ENCODE measurements at regions not wholly inside any gene's neighbourhood (a gene's known extent, or its start where the extent isn't known, plus 50 kb on each side); places are given as distances from the start of the nearest gene placed in this dataset.
"Not testable (repeated sequence)": the region's sequence is repeated elsewhere in the genome, so short reads cannot be mapped to it uniquely, and the experiment has no call there.

DNA sequence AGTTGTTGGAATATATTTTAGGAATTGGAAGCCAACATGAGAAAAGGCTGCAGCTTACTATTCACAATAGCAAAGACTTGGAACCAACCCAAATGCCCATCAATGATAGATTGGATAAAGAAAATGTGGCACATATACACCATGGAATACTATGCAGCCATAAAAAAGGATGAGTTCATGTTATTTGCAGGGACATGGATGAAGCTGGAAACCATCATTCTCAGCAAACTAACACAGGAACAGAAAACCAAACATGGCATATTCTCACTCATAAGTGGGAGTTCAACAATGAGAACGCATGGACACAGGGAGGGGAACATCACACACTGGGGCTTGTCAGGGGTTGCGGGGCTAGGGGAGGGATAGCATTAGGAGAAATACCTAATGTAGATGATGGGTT lies 192.1 kb upstream of the ANK3 start:
- DNase-seq; ATAC-seq (ENCODE audit: poor library complexity); intact Hi-C loops (cut with DNase I): not testable (repeated sequence)

GRCh38 chr10:60578217-60578616 lies 188.5 kb upstream of the ANK3 start:
- intact Hi-C loops (cut with DNase I), result no loop called here
- DNase-seq (no peak), ATAC-seq (ENCODE audit: poor library complexity) (no peak)

DNA sequence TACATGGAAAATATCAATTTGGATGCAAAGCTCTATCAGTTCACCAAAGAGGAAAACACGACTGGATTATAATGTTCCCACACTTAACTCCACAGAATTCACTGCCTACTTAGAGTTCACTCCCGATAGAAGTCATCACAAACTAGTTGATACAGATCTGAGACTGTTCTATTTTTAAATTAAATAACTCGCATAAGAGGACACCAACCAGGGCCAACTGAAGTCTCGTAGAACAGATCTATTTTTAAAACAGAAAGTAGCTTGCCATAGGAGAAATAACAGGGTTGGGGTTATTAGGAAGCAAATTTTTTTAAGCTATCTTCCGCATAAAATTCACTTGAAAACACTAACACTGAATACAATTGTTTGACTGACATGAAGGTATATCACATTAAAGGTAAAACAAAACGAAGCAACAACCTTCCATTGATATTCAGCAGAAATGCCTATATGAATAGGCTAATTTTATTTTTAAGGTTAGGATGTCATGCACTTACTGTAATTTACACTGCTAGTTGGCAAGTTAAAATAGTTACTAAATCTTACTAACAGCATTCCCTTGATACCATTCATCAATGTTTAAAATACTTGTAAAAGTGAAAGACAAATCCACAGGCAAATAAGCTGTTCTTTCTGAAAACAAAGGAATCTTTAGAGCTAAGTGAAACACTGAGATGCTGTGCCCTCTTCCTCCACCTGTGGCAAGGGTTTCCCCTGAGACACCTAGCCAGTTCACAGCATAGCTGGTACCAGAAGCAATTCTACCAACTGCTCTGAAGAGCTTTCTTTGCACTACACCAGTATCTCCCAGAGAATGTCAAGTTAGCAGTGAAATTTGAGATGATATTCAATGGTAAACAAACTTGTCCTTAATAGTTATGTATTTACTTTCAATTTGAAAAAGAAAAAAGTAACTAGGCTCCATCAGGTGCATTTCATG lies 186.7 kb upstream of the ANK3 start:
- no peak for DNase-seq
- peak; percentile 67 for ATAC-seq (ENCODE audit: poor library complexity)
- intact Hi-C loops (cut with DNase I), result no loop called here

DNA sequence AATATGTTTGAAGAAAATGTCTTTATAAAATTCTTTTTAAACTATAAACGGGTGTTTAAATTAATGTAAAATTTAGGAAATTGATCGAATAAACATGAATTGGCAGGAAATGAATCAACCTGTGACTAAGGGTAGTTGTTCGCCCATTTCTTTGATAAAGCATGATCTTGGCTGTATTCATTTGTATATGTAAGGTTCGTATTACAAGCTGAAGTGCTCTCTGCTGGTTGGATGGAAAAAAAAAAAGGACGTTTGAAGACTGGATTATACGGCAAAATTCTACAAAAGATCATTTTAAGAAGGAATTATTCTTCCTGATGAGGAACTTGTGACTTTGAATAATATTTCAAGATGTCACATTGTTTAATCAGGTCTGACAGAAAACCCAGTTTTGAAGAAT lies 185.4 kb upstream of the ANK3 start:
- DNase-seq, result no peak
- ATAC-seq (ENCODE audit: poor library complexity), result no peak
- intact Hi-C loops (cut with DNase I), result no loop called here

- ATAC-seq (ENCODE audit: poor library complexity), result no peak
- DNase-seq, result no peak
- intact Hi-C loops (cut with DNase I), result no loop called here
These were observed 184.7 kb upstream of the ANK3 start for GRCh38 chr10:60574388-60574787.

GRCh38 chr10:60573336-60573735 lies 183.7 kb upstream of the ANK3 start:
- DNase-seq (no peak), ATAC-seq (ENCODE audit: poor library complexity) (peak; percentile 73)
- intact Hi-C loops (cut with DNase I), result no loop called here

GRCh38 chr10:60572511-60573194 lies 183.0 kb upstream of the ANK3 start:
- intact Hi-C loops (cut with DNase I), result no loop called here
- DNase-seq, result no peak
- peak; percentile 85 for ATAC-seq (ENCODE audit: poor library complexity)

DNA sequence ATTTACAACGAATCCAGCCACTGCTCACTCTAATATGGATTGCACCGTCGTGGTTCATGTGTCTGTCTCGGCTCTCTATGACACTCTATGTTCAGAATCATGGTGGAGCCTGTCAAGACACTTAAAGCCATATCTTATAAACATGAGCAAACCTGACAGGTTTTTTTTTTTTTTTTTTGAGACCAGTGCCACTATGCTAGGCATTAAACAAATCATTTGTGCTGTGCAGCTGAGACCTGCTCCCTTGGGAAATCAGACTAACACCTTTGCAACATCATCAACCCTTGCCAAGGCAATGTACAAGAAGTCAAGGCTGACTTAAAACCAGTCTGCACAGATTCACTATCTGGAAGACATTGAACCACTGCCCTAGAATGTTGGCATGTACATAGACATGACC lies 181.2 kb upstream of the ANK3 start:
- intact Hi-C loops (cut with DNase I), result no loop called here
- DNase-seq (no peak), ATAC-seq (ENCODE audit: poor library complexity) (no peak)

GRCh38 chr10:60570272-60570865 lies 180.7 kb upstream of the ANK3 start:
- ATAC-seq (ENCODE audit: poor library complexity), result no peak
- DNase-seq, result no peak
- intact Hi-C loops (cut with DNase I), result no loop called here

DNA sequence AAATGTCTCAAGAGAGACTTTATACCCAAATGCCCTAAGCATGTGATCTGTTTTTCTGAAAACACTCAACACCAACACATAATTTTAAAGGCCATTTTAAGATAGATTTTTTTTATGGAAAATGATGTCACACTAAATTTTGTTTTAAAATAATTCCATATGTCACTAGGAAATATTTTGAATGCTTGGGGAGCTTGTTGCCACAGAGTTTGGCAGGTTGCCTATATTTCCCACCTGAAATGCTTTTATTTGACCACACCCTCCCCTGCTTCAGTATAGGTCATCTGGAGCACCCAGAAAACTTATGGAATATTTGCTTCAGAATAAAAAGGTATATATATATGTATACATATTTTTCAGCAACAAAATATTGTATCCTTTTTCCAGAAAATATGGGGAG lies 180.0 kb upstream of the ANK3 start:
- intact Hi-C loops (cut with DNase I), result no loop called here
- DNase-seq, result no peak
- no peak for ATAC-seq (ENCODE audit: poor library complexity)

DNA sequence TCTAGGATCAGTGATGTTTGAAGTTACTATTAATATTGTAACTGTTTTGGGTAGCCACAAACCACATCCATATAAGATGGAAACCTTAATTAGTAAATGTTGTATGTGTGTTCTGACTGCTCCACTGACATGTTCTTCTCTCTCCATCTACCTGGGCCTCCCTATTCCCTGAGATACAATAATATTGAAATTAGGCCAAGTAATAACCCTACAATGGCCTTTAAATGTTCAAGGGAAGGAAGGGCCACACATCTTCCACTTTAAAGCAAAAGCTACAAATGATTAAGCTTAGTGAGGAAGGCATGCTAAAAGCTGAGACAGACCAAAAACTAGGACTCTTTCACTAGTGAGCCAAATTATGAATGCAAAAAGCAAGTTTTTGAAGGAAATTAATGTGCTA lies 176.4 kb upstream of the ANK3 start:
- DNase-seq, result no peak
- intact Hi-C loops (cut with DNase I), result no loop called here
- ATAC-seq (ENCODE audit: poor library complexity), result no peak

DNA sequence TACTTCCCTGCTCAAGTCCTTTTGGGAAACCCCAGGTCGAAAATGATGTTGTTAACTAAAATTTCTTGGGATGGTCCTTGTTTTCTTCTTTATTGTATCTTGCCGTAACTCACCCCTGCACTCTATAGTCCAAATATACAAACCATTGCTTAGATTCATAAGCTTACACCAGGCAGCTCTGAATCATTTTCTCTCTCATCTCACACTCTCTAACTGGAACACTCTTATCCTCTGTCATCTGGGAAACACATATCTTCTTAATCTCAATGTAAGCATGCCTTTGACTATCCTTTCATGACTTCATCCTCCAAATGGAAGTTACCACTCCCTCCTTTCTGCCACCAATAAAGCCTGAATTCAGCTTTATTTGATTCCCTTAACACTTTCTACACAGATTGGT lies 175.8 kb upstream of the ANK3 start:
- ATAC-seq (ENCODE audit: poor library complexity), result no peak
- intact Hi-C loops (cut with DNase I), result no loop called here
- DNase-seq, result no peak

- intact Hi-C loops (cut with DNase I), result no loop called here
- ATAC-seq (ENCODE audit: poor library complexity) (no peak), DNase-seq (no peak)
These were observed 174.8 kb upstream of the ANK3 start for GRCh38 chr10:60564475-60564874.

DNA sequence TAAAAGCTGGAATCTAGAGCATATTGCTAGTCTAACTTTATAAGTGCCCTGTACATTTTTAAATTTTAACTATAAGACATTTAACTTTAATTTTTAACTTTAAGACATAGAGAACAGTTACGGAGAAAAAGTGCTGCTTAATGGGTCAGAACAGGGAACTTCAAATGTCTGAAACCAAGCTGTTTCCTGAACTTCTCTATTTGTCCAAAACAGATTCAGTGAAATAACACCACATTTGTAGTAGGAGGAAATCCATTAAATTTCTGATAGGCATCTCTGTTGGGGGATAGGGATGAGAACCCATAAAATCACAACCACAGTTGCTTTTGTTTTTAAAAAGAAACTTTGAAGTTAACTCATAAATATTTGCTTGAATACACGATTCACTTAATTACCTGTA lies 170.8 kb upstream of the ANK3 start:
- intact Hi-C loops (cut with DNase I), result no loop called here
- DNase-seq (no peak), ATAC-seq (ENCODE audit: poor library complexity) (no peak)

GRCh38 chr10:60555700-60556099 lies 166.0 kb upstream of the ANK3 start:
- ATAC-seq (ENCODE audit: poor library complexity) (no peak), DNase-seq (no peak)
- intact Hi-C loops (cut with DNase I), result loop anchor here (10.0 kb wide), 1 partner anchor 59 kb away; no protein-coding TSS in a partner anchor

- ATAC-seq (ENCODE audit: poor library complexity) (no peak), DNase-seq (no peak)
- intact Hi-C loops (cut with DNase I), result loop anchor here (10.0 kb wide), 1 partner anchor 65 kb away; no protein-coding TSS in a partner anchor
These were observed 160.0 kb upstream of the ANK3 start for GRCh38 chr10:60549686-60550085.

DNA sequence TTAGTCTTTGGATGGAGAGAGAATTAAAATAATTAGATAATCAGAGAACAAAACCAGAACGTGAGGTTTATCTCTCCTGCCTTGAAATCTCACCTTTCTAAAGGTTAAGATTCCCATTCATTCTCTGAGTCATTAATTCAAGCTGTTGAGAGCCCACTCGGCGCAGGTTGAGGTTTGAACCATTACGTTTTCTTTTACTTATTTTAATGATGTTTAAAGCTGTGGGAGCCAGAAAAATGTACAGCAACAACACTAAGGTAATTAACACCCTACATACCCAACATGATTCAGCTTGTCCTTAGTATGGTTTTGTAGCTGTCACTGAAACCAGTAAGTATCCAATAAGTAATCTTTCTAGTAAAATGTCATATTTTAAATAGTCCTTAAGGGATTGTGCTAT lies 153.0 kb upstream of the ANK3 start:
- DNase-seq, result no peak
- no peak for ATAC-seq (ENCODE audit: poor library complexity)
- intact Hi-C loops (cut with DNase I), result no loop called here

- DNase-seq, result no peak
- peak; percentile 73 for ATAC-seq (ENCODE audit: poor library complexity)
- intact Hi-C loops (cut with DNase I), result no loop called here
These were observed 151.8 kb upstream of the ANK3 start for GRCh38 chr10:60541451-60541850.

GRCh38 chr10:60537697-60538096 lies 148.0 kb upstream of the ANK3 start:
- intact Hi-C loops (cut with DNase I), result no loop called here
- DNase-seq (no peak), ATAC-seq (ENCODE audit: poor library complexity) (no peak)
